Urinary bladder (tissue), 3 donors: ENCODE measurements at regions not wholly inside any gene's neighbourhood (a gene's known extent, or its start where the extent isn't known, plus 50 kb on each side); places are given as distances from the start of the nearest gene placed in this dataset.

ENCODE experiments used
- DNase-seq: peaks from one replicate; pipeline ENCODE4 v3.0.0-alpha.2; 2015; ENCODE audit errors: extremely low spot score
- H3K27ac ChIP-seq: one replicate; pipeline ENCODE4 v1.5.1; 2013; ENCODE audit warnings: low read depth, mild to moderate bottlenecking, moderate library complexity
- H3K36me3 ChIP-seq: one replicate; pipeline ENCODE4 v1.6.1; 2013; ENCODE audit warnings: mild to moderate bottlenecking, moderate library complexity; ENCODE audit not compliant: insufficient read depth
- H3K4me1 ChIP-seq: one replicate; pipeline ENCODE4 v1.6.1; 2013; ENCODE audit warnings: mild to moderate bottlenecking, moderate library complexity; ENCODE audit not compliant: insufficient read depth
- H3K4me3 ChIP-seq: one replicate; pipeline ENCODE4 v1.5.1; 2013; ENCODE audit warnings: low read depth, low read length
- WGBS: extraction: QIAGEN DNeasy Blood & Tissue Kit; methylation state at CpG from one replicate; pipeline ENCODE4 v1.1.7; 2013; 5-methylcytosine and 5-hydroxymethylcytosine counted together
- donor health status: healthy with polysubstance abuse.
- donor health status: healthy.

DNA sequence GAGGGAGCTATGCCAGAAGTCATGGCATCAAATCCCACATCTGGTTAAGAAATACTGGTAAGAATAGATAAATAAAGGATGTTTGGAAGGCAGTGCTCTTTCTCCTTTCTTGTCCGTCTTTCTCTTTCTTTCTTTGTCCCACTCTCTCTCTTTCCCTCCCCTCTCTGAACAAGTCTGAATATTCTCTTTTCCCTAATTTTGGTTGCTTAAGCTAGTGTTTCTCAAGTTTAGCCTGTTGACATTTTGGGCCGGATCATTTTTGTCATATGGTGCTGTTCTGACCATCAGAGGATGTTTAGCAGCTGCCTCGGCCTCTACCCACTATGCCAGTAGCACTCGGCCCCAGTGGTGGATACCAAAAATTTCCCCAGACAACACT lies 405.3 kb upstream of the C2CD4B start:
- no peak for DNase-seq
- Histone ChIP-seq H3K4me3 (no peak overlapping the region), H3K4me1 (peaks cover 2% of the 10 kb centered on the region), H3K27ac (no peak overlapping the region), H3K36me3 (no peaks in the 10 kb centered on the region)
- WGBS, result 77% methylated on average over 4 of the region's 4 CpGs

DNA sequence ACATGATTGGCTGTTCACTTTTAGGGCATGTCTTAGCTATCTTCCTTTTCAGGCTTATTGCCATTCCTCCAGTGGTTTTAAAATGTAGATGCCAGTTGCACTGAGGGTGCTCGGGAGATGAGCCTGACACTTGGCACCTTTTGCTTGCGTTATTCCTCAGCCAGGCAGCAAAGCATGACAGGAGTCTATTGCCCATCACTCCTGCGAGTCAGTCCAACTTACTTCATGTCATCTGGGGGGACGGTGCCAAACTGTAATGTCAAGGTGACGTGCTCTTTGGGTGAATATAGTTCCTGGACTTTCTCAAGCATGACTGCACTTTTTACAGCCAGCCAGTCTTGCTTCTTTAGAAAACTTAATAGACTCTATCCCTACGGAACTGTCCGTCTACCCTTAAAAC lies 406.0 kb upstream of the C2CD4B start:
- 96% methylated on average over 7 of the region's 7 CpGs for WGBS
- Histone ChIP-seq H3K4me1 (no peaks in the 10 kb centered on the region), H3K4me3 (no peak overlapping the region), H3K27ac (no peak overlapping the region), H3K36me3 (no peaks in the 10 kb centered on the region)
- no peak for DNase-seq

DNA sequence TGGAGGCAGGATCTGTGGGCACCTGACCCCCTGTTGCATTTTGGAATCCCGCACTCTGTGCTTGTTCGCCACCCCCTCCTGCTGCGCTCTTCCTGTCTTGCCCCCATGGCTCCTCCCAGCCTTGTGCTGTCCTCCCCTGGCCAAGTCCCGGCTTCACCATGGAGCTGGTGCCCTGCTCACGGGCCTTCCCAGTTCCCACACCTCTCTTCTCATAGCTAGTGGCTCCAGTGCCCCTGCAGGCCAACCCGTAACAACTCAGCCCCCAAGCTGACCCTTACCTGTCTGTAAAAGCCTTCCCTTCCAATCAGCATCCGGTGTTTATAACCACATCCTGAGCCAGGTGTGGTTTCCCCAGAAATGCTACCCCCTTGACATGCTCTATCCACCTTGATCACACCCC lies 407.7 kb upstream of the C2CD4B start:
- Histone ChIP-seq H3K4me1 (no peaks in the 10 kb centered on the region), H3K27ac (no peak overlapping the region), H3K36me3 (no peaks in the 10 kb centered on the region), H3K4me3 (no peak overlapping the region)
- 94% methylated on average over 7 of the region's 7 CpGs for WGBS
- no peak for DNase-seq

DNA sequence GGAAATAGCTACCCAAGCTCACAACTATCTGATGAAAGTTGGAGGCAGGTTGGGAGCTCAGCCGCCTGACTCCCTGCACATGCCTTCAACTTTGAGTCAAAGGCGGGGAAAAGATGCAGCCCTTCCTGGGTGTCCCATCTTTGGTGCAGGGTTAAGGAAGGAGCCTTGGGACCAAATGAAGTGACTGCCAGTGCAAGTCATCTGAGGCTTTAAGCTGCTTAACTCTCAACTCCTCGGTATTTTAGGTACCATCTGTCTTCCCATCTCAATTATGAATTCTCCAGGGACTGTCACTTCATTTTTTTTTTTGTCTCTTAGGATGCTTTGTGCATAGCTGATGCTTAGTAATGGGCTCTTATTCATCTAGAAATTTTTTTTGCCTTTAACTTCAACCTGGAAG lies 408.8 kb upstream of the C2CD4B start:
- Histone ChIP-seq H3K27ac (no peak overlapping the region), H3K4me1 (no peaks in the 10 kb centered on the region), H3K36me3 (no peaks in the 10 kb centered on the region), H3K4me3 (no peak overlapping the region)
- 93% methylated on average over 3 of the region's 3 CpGs for WGBS
- DNase-seq, result no peak

DNA sequence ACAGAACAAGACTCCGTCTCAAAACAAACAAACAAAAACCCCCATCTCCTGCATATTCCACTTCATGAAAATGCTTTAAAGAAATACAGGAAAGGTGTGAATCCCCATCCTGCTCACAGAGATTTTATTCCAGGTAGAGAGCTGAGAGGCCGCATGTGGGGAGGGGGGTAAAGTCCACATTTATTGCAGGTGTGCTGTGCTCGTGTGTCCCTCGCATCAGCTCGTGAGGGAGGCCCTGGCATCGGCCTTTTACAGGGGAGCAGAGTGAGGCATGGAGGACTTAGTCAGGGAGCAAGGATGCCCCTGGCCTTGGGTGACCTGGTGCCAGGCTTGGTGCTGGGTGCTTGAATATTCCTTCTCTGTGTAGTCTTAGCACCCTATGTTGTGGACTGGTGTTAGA lies 413.5 kb upstream of the C2CD4B start:
- DNase-seq, result no peak
- no peak overlapping the region for H3K27ac ChIP-seq
- no peaks in the 10 kb centered on the region for H3K4me1 ChIP-seq
- no peaks in the 10 kb centered on the region for H3K36me3 ChIP-seq
- H3K4me3 ChIP-seq, result no peak overlapping the region
- WGBS, result 95% methylated on average over 6 of the region's 6 CpGs

DNA sequence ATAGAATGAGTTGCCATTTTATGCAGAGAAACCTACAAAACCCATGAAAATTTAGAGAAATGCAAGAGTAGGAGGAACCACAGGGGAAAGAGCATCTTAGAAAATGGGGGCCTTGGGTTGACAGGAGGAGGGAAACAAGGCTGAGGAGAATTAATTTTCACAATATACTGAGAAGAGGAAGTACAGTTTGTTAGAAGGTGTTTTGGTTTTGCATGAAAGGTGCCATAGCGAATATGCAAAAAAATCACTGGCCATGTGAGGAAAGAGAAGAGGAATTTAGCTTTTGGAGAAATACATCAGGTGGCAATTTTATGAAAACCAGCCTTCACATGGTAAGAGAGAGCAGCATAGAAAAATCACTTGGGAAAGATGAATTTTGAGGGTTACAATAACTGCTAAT lies 413.9 kb upstream of the C2CD4B start:
- no peaks in the 10 kb centered on the region for H3K4me1 ChIP-seq
- H3K36me3 ChIP-seq, result no peaks in the 10 kb centered on the region
- WGBS, result 93% methylated on average over 1 of the region's 1 CpG
- no peak overlapping the region for H3K4me3 ChIP-seq
- DNase-seq, result no peak
- H3K27ac ChIP-seq, result no peak overlapping the region

DNA sequence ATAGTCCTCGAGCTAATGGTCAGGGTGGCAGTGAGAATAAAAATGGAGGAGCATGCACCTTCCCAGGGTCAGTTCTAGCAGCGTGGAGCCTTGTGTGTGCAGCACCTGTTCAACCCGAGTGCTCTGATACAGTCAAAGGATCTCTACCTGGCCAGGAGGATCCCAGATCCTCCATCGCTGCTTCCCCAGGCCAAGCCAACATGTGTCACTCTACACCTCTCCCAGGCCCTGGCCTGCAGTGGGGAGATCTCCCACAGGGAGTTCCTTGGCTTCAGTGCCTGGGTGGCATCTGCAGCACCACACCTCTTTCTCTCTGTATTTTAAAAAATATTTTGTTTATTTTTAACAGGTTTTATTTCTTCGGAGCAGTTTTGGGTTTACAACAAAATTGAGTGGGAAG lies 414.8 kb upstream of the C2CD4B start:
- Histone ChIP-seq H3K36me3 (no peaks in the 10 kb centered on the region), H3K27ac (no peak overlapping the region), H3K4me3 (no peak overlapping the region), H3K4me1 (no peaks in the 10 kb centered on the region)
- WGBS, result 93% methylated on average over 5 of the region's 5 CpGs
- DNase-seq, result no peak

DNA sequence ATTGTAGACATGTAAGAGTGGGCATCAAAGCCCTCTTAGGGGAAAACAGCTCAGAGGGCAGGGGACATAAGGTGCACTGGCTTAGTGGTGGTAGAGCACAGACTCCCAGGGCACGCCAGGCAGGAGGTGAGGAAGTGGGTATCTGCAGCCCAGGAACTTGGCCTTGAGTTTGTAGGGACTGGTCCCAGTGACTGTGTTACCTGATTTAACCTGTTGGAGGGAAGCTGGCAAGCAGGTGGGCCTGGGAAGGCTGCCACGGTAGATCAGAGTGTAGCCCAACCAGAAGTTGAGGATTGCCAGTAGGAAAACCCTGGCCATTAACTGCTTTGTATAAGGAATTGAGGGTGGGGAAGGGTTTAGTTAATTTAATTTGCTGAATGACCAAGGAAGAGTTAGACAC lies 417.5 kb upstream of the C2CD4B start:
- no peak for DNase-seq
- 88% methylated on average over 2 of the region's 2 CpGs for WGBS
- Histone ChIP-seq H3K27ac (no peak overlapping the region), H3K4me3 (no peak overlapping the region), H3K4me1 (no peaks in the 10 kb centered on the region), H3K36me3 (no peaks in the 10 kb centered on the region)

DNA sequence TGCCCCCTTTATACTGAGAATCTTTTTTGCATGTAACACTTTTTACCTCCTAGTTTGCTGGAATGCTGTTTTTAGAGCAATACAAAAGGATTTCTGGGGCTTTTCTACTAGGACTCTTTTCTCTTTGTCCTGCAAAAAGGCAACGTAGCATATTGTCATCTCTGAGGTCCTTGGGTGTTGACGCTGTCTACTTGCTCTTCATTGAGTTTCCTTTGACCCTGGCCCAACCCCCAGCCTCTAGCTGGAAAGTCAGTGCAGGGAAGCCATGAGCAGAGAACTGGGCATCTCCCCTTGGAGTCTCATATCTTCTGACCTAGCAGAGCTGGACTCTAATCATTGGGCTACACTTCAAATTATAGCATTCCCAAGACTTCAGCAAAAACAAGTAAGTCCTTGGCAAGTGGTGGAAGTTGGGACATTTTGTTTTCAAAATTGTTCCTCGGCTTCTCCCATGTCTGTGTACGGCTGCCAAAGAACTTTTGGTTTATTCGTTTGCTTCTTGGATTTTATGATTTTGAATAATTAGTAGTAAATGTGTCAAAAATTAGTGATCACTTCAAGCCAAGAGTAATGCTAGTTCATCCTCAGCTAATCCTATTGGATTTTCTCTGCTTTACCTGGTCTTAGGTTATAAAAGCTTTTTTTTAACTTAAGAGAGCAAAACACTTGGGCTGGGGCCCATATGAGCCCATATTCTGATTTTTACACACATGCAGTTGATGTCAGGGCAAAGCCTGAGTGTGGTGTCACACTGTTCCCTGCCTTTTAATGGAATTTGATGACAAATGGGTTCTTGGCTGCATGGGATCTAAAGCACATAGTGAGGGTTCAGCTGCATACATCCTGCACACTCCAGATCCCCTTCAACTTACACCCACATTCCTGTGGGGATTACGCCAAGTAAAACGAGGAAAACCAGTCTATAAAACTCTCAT lies 419.5 kb upstream of the C2CD4B start:
- WGBS, result 71% methylated on average over 7 of the region's 7 CpGs
- no peaks in the 10 kb centered on the region for H3K36me3 ChIP-seq
- DNase-seq, result no peak
- no peak overlapping the region for H3K4me3 ChIP-seq
- H3K27ac ChIP-seq, result peak overlapping the region; percentile 66
- H3K4me1 ChIP-seq, result no peaks in the 10 kb centered on the region

DNA sequence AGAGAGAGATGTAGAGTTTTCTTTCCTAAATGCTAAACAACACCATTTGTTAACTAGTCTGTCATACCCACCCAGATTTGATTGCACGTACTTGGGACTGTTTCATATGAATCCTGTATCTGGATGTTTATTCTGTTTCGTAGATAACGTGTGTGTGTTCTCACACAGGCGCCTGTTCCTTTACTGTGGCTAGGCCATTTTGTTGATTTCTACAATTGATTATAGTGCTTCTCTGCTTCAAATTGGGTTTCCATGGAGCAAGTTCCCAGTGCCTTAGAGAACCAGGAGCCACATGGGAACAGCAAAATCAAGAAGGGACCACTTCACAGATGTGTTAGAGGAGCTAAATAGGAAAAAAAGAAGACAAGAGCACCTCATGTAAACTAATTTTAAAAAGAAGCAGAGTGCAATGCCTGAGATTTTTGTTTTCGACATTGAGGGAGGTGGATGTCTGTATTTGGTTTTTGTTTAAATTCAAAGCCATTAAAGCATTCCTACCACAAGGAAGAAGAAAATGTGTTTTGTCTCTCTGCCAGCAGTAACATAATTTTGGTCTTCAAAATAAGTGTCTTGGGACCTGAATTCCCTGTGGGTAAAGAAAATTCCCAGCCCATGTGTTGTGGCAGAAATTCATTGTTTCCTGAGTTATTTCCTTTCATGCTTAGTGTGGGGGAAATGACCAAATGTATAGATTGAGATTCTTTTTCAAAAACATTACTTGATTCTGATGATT lies 424.0 kb upstream of the C2CD4B start:
- Histone ChIP-seq H3K4me1 (peaks cover under 1% of the 10 kb centered on the region), H3K27ac (no peak overlapping the region), H3K36me3 (no peaks in the 10 kb centered on the region), H3K4me3 (no peak overlapping the region)
- DNase-seq, result no peak
- 49% methylated on average over 5 of the region's 5 CpGs for WGBS

DNA sequence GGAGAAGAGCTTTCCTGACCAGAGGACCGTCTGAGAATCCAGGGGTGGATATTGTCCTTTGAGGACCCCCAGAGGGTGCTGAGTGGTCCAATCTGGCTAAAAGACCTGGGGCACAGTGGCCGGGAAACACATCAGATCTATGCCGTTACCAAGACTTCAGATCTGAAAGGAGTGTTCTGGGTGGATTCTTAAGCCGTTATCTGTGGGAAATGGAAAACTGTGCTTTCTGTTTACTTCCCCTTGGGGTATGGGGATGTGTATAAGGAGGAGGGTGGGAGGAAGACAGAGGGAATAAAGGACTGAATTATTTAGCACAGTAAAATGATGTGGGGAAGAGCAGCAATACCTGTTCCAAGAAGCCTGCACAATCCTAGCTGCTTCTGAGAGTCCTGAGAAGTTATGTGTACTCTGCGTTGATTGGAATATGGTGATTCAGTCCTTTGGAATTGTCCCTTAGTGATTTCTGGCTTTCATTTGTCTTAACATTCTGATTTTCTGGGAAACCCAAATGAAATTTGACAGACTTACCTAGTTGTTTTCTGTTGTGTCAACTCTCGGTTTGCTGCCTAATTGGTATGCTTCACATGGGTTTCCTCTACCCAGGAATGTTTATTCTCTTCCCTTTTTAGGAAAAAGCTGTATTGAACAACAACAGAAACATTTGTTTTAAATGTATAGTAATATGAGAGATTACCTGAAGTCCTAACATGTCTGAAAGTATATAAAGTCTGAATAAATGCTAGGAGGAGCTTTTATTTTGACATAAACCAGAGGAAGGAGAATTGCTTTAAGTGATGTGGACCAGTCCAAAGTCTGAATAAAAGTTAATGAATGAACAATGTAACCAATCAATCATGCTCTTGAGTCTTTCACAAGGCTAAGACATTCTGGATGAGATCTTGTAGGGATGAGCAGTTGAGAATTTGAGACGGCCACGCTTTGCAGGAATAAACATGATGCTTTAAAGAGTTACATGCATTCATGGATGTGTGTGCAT lies 427.1 kb upstream of the C2CD4B start:
- 86% methylated on average over 8 of the region's 8 CpGs for WGBS
- Histone ChIP-seq H3K27ac (no peak overlapping the region), H3K4me3 (no peak overlapping the region), H3K4me1 (peaks cover 1% of the 10 kb centered on the region), H3K36me3 (no peaks in the 10 kb centered on the region)
- no peak for DNase-seq

DNA sequence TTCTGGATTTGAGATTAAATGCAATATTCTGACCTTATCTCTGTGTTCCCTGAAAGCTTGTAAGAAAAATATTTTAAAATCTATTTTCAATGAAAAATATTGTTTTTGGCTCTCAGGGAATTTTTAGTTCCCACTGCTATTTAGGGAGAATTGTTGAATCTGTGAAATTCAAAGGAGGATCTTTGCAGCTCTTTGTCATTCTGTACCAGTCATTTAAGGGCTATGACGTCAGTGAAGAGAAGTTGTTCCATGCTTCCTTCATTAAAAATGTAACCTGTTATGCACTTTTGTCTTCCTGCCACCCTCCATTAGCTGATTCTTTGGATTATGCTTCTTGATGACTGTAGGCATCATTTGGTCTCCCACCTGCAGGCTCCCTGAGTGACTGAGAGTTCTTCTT lies 427.8 kb upstream of the C2CD4B start:
- H3K27ac ChIP-seq, result no peak overlapping the region
- no peaks in the 10 kb centered on the region for H3K36me3 ChIP-seq
- WGBS, result 64% methylated on average over 1 of the region's 1 CpG
- DNase-seq, result no peak
- H3K4me3 ChIP-seq, result no peak overlapping the region
- H3K4me1 ChIP-seq, result peaks cover 1% of the 10 kb centered on the region

DNA sequence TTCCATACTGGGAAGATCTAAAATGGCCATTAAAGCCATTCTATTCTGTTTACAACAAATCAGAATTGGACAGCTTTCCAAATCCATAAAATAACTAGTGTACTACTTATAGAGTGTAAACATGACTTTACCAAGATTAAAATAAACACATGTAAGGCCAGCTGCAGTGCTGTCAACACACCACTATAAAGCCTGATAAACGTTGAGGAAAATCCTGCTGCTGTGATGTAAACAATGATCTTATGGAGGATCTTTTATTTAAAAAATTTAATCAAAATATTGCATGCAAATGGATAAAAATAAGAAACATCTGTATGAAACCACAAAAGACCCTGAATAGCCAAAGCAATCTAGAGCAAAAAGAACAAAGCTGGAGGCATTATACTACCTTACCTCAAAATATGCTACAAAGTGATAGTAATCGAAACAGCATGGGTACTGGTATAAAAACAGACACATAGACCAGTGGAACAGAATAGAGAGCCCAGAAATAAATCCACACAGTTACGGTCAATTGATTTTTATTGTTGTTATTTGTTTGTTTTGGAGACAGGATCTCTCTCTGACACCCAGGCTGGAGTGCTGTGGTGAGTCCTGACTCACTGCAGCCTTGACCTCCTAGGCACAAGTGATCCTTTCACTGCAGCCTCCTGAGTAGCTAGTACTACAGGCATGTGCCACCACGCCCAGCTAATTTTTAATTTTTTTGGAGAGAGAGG lies 428.8 kb upstream of the C2CD4B start:
- no peak for DNase-seq
- Histone ChIP-seq H3K27ac (no peak overlapping the region), H3K36me3 (no peaks in the 10 kb centered on the region), H3K4me1 (peaks cover 1% of the 10 kb centered on the region), H3K4me3 (no peak overlapping the region)
- 70% methylated on average over 4 of the region's 4 CpGs for whole genome bisulfite sequencing
